ENCODE measurements at regions not wholly inside any gene's neighbourhood (a gene's known extent, or its start where the extent isn't known, plus 50 kb on each side); places are given as distances from the start of the nearest gene placed in this dataset.

- TF ChIP-seq, protein P1, sequence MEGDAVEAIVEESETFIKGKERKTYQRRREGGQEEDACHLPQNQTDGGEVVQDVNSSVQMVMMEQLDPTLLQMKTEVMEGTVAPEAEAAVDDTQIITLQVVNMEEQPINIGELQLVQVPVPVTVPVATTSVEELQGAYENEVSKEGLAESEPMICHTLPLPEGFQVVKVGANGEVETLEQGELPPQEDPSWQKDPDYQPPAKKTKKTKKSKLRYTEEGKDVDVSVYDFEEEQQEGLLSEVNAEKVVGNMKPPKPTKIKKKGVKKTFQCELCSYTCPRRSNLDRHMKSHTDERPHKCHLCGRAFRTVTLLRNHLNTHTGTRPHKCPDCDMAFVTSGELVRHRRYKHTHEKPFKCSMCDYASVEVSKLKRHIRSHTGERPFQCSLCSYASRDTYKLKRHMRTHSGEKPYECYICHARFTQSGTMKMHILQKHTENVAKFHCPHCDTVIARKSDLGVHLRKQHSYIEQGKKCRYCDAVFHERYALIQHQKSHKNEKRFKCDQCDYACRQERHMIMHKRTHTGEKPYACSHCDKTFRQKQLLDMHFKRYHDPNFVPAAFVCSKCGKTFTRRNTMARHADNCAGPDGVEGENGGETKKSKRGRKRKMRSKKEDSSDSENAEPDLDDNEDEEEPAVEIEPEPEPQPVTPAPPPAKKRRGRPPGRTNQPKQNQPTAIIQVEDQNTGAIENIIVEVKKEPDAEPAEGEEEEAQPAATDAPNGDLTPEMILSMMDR (IDR thresholded peaks at IDR 0.05; ENCODE audit: poor library complexity, severe bottlenecking), result no peak
- TF ChIP-seq, protein P2, sequence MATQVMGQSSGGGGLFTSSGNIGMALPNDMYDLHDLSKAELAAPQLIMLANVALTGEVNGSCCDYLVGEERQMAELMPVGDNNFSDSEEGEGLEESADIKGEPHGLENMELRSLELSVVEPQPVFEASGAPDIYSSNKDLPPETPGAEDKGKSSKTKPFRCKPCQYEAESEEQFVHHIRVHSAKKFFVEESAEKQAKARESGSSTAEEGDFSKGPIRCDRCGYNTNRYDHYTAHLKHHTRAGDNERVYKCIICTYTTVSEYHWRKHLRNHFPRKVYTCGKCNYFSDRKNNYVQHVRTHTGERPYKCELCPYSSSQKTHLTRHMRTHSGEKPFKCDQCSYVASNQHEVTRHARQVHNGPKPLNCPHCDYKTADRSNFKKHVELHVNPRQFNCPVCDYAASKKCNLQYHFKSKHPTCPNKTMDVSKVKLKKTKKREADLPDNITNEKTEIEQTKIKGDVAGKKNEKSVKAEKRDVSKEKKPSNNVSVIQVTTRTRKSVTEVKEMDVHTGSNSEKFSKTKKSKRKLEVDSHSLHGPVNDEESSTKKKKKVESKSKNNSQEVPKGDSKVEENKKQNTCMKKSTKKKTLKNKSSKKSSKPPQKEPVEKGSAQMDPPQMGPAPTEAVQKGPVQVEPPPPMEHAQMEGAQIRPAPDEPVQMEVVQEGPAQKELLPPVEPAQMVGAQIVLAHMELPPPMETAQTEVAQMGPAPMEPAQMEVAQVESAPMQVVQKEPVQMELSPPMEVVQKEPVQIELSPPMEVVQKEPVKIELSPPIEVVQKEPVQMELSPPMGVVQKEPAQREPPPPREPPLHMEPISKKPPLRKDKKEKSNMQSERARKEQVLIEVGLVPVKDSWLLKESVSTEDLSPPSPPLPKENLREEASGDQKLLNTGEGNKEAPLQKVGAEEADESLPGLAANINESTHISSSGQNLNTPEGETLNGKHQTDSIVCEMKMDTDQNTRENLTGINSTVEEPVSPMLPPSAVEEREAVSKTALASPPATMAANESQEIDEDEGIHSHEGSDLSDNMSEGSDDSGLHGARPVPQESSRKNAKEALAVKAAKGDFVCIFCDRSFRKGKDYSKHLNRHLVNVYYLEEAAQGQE (IDR thresholded peaks at IDR 0.05; ENCODE audit: borderline replicate concordance), result no peak
- TF ChIP-seq POLR2AphosphoS5 (IDR thresholded peaks at IDR 0.05), result no peak
- TF ChIP-seq EZH2 (IDR thresholded peaks at IDR 0.05; ENCODE audit: borderline replicate concordance, insufficient read depth, low read length, poor library complexity, severe bottlenecking), result no peak
- no peak for TF ChIP-seq EP300 (conservative IDR thresholded peaks at IDR 0.05; ENCODE audit: poor library complexity, severe bottlenecking)
Observed at GRCh38 chr7:156261581-156261980, 379.0 kb upstream of the RNF32 start.

Measured in neural cell (in vitro differentiated cells).